T-helper 2 cell treated with Interferon-gamma antibody and Interleukin-4, amounts not matched to agents 100 ng/mL and 5 ng/mL, for 36 hours (primary cell): ENCODE measurements at regions not wholly inside any gene's neighbourhood (a gene's known extent, or its start where the extent isn't known, plus 50 kb on each side); places are given as distances from the start of the nearest gene placed in this dataset.
"Not testable (repeated sequence)": the region's sequence is repeated elsewhere in the genome, so short reads cannot be mapped to it uniquely, and the experiment has no call there.

ENCODE experiments used
- intact Hi-C: fragments of 100-400 bp; cut with micrococcal nuclease; formaldehyde crosslinking; loops from one replicate; pipeline ENCODE4 v1.15.1; 2023

DNA sequence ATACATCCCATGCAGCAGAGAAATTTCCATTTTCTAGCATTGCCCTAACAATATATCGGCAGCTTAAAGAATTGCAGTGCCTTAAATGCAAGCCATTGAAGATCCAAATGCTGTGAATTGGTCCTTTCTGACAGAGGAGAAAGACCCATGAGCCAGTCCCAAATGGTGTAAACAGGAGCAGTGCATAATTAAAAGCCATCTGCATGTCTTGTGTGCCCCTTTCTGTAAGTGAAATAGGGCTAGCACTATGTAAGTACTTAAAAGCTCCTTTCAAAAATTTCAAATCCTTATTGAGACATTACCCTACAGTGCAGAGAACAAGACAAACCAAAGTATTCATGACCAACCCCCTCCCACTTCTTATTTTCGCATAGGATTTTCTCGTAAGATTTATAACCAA, 108.7 kb upstream of the LCORL start:
- intact Hi-C loops, result no loop called here

- intact Hi-C loops, result no loop called here
Measured at GRCh38 chr4:18128241-18128640, 106.7 kb upstream of the LCORL start.

GRCh38 chr4:18127030-18127429, 105.5 kb upstream of the LCORL start:
- intact Hi-C loops, result no loop called here

DNA sequence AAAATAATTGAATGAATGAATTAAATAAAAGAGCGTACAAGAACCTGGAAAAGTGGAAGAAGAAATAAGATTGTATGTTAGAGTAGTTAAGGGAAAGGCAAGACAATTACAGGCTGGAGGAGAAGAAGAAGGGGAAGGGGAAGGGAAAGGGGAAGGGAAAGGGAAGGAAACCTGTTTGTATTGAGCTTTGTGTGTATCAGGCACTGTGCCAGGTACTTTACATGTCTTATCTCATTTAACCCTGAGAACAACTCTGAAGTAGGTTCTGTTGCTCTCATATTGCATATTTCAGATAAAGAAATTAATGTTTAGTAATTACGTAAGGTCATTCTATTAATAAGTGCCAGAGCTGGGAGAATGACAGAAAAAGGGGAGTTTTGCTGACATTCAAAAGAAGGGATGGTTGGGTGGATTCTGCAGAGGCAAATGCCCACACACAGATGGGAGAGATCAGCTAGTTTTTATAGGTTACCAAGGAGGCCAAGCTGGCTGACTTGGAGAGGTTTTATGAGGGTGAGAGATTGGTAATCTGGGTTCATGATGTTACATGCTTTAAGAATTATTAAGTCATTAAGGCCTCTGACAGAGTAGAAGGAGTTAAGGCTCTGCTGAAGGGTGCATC, 92.3 kb upstream of the LCORL start:
- intact Hi-C loops, result no loop called here

DNA sequence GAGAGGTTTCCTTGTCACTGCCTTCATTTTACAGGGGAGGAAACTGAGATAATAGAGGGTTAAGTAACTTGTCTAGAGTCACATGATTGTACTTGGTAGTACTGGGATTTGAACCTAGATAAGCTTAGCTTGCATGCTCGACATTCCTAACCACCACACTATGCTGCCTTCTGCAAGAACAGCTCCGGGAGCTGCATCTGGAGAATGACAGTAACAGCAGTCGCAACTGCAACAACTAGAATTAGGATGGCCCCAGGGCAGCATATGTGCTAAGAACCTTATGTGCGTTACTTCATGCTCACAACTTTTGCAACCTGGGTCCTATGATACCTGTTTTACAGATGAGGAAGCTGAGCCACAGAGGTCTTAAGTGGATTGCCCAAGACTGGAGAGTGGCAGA, 89.5 kb upstream of the LCORL start:
- intact Hi-C loops, result no loop called here

GRCh38 chr4:18110099-18110498, 88.5 kb upstream of the LCORL start:
- intact Hi-C loops, result no loop called here

DNA sequence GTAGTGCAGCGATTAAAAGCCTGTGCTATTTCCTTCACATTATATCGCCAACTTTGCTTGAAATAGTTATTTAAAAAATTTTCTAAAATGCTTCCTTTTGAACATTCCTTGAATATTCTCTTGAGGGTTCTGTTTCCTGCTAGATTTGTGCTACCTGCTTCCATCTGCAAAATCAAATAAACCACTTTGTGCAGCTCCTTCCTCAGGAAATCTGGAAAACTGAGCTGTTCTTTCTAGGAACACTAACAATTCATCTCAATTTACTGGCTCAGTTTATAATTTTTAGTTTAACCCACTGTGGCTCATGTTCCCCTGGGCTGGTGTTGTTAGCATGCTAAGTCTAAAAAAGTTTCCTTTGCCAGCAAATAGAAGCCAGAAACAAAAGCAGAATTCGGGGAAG, 88.1 kb upstream of the LCORL start:
- intact Hi-C loops, result no loop called here

- intact Hi-C loops, result not testable (repeated sequence)
Measured at GRCh38 chr4:18107848-18108528, 86.4 kb upstream of the LCORL start.

DNA sequence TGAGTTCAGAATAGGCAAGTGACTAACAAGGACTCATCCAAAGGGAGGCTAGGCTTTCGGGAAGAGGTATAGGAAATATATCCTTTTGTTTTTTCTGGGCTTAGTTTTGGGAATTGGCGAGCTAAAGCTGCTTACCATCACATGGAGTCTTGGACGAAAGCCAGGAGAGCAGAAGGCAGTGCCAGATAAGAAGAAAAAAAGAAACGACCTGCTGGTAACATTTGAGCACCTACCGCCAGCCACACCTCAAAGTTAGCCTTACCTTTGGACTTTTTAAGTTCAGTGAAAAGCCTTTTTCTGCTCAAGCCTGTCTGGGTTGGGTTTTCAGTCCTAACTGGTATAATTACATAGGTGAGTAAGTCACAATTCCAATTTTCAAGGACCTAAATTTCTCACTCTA, 85.1 kb upstream of the LCORL start:
- intact Hi-C loops, result no loop called here

DNA sequence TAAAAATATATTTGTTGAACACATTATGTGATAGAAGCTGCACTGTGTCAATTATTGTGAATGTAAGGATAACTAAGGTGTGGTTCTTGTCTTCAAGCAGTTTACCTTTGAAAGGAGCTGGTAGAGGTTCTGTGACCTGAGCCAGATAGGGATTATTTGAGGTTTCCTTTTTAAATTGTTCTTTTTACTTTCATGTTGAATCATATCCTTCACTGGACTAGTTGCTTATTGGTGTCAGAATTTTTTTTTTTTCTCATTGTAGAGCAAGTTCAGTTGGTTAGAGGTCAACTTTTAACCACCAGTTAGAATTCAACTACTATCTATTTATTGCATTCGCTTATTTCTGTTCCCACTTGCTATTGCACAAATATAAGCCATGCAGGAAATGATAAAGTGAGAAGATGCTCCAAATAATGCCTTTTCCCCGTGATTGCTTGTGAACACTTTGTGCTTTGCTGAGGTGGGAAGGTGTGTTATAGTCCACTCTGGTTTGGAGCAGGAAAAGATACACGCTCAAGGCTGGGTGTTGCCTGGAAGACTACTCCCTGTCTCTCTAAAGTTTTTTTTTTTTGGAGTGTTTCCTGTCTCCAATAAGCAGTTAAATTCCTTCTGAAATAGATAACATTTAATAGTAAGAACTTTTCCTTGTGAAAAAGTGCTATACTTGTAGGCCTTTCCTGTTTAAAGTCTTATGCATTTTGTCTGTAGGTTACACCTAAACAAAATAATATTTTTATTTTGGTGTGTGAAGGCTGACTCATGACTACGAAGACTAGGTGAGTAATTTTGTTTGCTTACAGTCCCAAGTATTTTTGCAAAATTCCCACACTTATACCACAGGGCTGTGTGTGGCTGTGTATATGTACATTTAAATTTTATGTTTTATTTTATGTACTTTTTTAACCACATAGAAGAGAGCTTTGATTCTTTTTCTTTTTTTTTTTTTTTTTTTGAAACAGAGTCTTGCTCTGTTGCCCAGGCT, 83.8 kb upstream of the LCORL start:
- intact Hi-C loops, result no loop called here

DNA sequence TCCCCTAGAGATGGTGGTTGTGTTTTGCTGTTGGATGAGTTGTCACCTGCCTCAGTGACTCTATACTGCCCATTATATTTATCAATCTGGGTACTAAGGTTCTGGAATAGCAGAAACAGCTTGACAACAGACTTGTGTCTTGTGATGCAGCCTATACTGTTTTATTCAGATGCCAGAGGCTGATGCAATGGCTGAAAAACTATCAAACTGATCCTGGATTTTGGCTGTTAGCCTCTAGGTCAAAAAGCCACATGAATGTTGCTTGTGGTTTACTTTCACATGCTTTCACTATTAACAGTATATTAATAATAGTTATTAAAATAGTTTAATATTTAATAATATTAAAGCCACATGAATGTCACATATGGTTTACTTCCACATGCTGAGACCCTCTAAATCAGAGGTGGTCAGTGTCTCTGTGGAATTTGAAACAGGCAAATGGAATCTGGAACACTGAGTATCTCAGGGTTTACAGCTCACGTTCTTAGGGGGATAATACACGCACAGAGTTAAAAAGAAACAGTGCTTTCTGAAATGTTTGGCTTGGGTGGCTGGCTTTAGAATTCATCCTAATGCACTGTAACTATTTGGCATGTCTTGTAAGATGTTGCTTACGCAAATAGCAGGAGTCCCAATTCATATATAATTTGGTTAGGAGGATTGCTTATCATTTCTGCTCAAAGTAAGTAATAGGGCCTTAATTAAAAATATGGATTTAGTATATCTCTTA, 82.5 kb upstream of the LCORL start:
- intact Hi-C loops, result no loop called here

DNA sequence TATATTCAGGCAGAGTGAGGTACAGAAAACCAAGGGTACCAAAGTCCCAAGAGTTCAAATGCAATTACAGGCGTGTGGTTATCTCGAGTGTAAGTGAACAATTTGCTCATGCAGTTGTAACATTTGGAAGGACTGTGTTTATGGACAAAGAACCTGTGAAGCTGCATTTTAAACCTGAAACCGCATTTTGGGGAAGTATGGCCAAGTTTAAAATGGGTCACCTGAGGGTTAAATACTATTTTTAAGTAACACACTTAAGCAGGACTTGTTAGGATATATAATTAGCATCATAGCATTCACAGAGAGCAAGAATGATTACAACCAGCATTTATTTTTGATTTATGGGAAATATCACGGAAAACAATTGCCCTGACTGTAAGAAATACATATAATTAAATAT, 79.1 kb upstream of the LCORL start:
- intact Hi-C loops, result no loop called here

GRCh38 chr4:18090447-18090846, 68.9 kb upstream of the LCORL start:
- intact Hi-C loops, result loop anchor here (2.0 kb wide), 1 partner anchor 32 kb away; no protein-coding TSS in a partner anchor

DNA sequence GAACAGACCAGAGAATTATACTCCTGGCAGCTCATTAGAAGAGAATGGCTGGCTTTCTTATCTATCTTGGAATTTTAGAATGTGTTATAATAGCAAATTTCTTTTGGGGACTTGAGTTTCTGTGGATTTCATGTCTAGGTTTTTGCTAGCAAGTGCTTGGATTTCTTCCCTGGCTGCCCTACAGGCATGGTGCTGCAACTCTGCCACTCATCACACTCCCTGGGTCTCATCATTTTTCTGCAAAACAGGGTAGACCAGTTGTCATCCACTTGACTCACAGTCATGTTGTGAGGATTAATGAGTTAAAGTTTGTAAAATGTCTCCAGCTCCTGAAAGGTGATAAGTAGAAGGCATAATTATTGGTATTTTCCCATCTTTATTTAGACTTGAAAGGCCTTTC, 60.7 kb upstream of the LCORL start:
- intact Hi-C loops, result no loop called here

DNA sequence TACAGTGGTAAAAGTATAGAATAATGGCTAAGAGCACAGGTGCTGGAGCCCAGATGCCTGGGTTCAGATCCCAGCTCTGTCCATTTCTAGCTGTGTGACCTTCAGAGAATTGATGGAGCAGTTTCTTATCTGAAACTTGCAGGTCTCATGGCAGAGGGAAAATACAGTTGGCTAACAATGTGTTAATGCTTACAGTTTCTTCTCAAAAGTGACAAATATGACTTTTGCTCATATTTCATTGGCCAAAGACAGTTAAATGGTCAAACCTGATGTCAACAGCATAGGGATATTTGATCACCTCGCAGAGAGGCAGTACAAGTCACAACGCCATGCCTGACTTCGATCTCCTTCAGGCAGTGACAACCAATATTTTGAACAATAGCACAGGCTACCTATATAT, 60.2 kb upstream of the LCORL start:
- intact Hi-C loops, result no loop called here

DNA sequence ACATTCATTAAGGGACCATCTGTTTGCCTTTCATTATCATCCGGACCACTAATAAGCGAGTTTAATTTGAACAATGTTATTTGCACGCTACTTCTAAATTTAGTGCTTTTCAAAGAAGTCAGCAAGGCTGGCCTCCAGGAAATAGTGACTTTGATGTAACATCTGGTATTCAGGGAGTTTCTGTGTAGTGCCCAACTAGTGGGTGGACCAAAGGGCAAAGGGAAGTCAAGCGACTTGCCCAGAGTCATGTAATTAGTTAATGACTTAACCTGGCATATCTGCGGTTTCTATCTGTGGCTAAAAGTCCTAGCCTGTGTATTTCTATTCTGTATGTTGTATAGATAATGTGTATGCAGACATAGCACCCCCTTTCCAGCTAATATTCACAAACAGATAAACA, 56.3 kb upstream of the LCORL start:
- intact Hi-C loops, result no loop called here

- intact Hi-C loops, result no loop called here
Measured at GRCh38 chr4:18075823-18076433, 54.4 kb upstream of the LCORL start.

DNA sequence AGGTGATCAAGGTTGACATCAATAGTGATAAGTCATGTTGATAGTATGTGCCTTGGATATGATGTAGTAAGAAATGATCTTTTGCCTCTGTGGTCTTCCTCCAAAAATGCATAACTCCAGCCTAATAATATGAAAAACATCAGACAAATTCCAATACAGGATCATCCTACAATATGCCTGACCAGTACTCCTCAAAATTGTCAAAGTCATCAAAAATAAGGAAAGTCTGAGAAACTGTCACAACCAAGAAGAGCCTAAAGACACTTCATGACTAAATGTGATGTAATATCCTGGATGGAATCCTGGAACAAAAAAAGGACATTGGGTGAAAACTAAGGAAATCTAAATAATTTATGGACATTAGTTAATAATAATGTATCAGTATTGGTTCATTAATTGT, 50.3 kb upstream of the LCORL start:
- intact Hi-C loops, result no loop called here
